NB4 (cell line): ENCODE measurements at regions not wholly inside any gene's neighbourhood (a gene's known extent, or its start where the extent isn't known, plus 50 kb on each side); places are given as distances from the start of the nearest gene placed in this dataset.

Source experiments
- DNase-seq: peaks from one replicate; pipeline ENCODE4 v3.0.0; 2010; ENCODE audit warnings: low read depth
- H3K4me3 ChIP-seq: one replicate; pipeline ENCODE4 v1.5.1; 2011; ENCODE audit warnings: mild to moderate bottlenecking, low read depth, low read length, moderate library complexity
- MYC ChIP-seq: IDR thresholded peaks from 2 replicates; pipeline ENCODE4 v1.6.1; 2011; ENCODE audit warnings: low read depth, low read length
- POLR2A ChIP-seq: IDR thresholded peaks from 2 replicates; pipeline ENCODE4 v1.6.1; 2011; ENCODE audit warnings: mild to moderate bottlenecking; ENCODE audit not compliant: insufficient read length; ENCODE audit errors: extremely low read depth
- TF ChIP-seq, protein P1 (sequence below): IDR thresholded peaks from 2 replicates; pipeline ENCODE4 v1.6.1; 2011; ENCODE audit warnings: low read depth, low read length
- TF ChIP-seq, protein P2 (sequence below): IDR thresholded peaks from one replicate; pipeline ENCODE4 v1.5.1; 2012; ENCODE audit warnings: low read depth, low read length

DNA sequence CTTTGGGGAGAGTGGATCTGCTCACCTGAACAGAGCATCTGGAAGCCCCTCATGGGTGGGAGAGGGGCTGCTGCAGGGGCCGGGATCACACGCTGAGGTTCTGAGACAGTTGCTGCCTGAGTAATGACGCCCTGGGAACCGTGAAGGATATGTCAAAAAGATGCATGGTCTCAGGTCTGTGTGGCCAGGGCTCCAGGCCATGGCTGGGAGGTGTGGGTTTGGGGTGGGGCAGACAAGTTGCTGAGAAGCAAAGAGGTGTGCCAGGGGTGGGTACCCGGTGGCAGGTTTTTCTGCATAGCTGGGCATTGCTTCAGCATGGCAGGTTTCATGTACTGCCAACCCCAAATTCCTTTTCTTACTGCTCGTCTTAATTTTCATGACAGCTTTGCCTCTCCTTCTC, 133.5 kb downstream of the RPIA start:
- TF ChIP-seq, protein P1, sequence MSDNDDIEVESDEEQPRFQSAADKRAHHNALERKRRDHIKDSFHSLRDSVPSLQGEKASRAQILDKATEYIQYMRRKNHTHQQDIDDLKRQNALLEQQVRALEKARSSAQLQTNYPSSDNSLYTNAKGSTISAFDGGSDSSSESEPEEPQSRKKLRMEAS: no peak
- TF ChIP-seq MYC: no peak
- TF ChIP-seq POLR2A: no peak
- TF ChIP-seq, protein P2, sequence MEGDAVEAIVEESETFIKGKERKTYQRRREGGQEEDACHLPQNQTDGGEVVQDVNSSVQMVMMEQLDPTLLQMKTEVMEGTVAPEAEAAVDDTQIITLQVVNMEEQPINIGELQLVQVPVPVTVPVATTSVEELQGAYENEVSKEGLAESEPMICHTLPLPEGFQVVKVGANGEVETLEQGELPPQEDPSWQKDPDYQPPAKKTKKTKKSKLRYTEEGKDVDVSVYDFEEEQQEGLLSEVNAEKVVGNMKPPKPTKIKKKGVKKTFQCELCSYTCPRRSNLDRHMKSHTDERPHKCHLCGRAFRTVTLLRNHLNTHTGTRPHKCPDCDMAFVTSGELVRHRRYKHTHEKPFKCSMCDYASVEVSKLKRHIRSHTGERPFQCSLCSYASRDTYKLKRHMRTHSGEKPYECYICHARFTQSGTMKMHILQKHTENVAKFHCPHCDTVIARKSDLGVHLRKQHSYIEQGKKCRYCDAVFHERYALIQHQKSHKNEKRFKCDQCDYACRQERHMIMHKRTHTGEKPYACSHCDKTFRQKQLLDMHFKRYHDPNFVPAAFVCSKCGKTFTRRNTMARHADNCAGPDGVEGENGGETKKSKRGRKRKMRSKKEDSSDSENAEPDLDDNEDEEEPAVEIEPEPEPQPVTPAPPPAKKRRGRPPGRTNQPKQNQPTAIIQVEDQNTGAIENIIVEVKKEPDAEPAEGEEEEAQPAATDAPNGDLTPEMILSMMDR: no peak
- no peak overlapping the region for H3K4me3 ChIP-seq
- no peak for DNase-seq

DNA sequence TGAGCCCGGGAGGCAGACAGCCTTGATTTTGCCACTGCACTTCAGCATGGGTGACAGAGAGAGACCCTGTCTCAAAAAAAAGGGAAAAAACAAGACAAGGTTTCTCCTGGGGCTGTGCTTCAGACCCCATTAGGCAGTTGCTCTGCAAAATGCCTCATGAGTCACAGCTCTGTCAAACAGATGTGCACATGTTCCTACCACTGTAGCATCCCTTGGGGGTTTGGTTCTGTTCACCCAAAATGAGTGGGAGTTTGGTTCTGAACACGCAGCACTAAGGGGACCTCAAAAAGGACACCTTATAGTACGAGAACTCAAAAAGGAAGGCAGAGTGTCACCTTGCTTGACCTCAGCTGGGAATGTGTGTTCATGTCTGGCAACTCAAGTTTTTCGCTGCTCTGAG, 134.9 kb downstream of the RPIA start:
- TF ChIP-seq MYC (no peak), POLR2A (no peak)
- TF ChIP-seq, protein P1: no peak
- TF ChIP-seq, protein P2: no peak
- H3K4me3 ChIP-seq: no peak overlapping the region
- DNase-seq: peak; percentile 34

DNA sequence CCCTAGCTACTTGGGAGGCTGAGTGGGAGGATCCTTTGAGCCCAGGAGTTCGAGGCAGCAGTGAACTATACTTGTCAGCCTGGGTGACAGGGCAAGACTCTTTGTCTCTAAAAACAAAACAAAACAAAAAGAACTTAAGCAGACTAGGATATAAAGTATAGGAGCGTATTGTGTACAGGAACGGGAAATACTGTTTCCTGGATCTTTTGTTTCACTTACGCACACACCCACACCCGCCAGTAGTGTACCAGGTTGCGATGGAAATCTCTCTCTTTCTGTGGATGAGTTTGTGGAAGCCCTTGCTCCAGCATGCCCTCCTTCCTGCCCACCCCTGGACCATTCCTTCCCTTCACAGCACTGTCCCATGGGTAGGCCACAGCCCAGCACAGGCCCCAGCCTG, 136.3 kb downstream of the RPIA start:
- H3K4me3 ChIP-seq: no peak overlapping the region
- no peak for DNase-seq
- TF ChIP-seq POLR2A: no peak

DNA sequence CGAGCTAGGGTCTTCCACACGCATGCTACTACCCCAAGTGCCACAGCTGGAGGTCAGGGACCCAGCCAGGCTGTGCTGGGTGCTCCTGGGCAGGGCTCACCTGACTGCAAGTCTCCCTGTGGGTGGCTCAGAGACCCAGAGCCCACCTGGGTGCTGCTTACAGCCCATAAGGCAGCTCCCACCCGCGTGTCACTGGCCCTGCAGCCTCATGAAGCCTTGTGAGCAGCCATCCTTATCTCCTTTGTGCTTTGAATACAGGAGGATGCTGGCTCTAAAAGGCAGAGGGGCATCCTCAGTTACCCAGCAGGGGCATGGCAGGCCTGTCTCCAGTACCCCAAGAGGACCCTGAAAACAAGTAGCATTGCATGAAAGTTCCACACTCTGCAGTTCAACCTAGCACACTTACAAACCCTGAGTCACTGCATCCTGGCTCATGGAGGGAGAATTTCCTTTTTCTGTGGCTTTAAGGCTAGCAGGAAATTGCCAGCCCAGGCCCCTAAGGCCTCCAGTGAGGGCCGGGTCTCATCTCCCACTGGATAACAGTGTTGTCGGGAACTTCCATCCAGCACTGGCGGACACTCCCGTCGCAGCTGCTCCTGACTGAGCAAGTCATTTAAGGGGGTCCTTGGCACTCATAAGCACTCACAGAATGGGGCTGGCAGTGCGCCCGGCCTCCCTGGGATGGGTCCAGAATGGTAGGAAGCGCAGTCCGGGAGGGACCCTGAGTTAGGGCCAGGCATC, 137.1 kb downstream of the RPIA start:
- no peak for TF ChIP-seq POLR2A
- TF ChIP-seq, protein P2: no peak
- TF ChIP-seq MYC: no peak
- TF ChIP-seq, protein P1: no peak
- H3K4me3 ChIP-seq: no peak overlapping the region
- no peak for DNase-seq

DNA sequence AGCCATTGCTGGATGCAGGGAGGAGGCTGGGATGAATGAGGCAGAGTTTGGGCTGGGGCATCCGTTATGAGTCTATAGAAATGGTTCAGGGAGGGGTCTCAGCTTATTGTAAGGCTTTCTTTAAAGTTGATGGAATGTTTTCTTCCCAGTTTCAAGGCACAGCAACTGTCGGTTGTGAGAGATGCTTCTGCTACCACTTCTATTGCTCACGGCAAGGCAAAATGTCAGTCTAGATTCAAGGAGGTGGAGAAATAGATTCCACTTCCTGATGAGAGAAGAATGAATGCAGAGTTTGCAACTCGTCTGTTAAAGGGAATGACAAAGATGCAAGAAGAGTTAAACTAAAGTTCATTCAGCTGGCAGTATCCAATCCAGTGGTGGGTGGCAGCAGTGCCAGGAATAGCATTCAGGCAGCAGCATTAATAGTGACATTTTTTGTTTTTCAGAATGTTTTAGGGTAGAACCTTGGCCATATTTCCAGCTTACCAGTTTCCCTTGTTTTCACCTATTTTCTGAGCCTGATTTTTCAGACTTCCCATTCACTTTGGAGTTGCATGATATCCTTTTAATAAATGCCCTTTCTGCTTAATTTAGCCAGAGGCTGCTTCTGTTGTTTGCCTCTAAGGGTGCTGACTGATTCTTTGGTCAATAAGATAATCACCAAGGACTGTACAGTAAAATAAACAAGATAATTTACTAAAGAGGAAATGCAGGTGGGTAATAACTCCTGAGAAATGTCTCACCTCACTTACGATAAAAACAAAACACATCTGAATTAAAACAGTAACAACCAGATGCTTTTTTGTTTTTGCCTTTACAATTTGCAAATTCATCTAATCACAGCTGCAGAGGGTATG, 138.4 kb downstream of the RPIA start:
- no peak overlapping the region for H3K4me3 ChIP-seq
- no peak for DNase-seq
- TF ChIP-seq, protein P1: no peak
- TF ChIP-seq POLR2A: no peak
- no peak for TF ChIP-seq MYC
- TF ChIP-seq, protein P2: no peak

DNA sequence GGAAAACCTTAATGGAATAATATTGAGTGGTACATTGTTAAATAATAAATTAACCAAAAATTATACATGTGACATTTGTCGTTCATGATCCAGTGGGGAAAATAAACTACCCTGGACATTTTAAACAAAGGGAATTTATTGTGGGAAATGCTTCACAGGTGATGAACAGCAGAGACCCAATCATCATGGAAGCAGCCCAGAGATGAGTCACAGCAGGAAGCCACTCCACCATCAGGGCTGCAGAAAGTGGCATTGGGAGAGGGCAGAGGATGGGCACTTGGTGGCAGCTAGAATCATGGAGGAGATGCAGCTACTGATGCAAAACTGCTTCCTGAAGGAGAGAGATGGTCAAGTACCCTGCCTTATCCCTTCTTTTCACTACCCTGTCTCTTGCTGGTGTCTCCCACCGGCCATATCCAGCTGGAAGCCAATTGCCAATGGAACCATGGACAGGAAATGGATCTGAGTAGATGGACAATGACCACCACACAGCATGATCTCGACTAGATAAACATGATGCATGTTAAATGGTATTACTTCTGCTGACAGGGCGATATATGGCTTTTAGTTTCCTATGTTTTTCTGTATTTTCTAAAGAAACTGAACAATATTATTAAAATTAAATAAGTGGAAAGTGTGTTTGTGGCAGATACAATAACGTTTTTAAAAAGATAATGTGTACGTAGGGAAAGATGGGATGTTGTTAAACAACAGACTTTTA, 139.8 kb downstream of the RPIA start:
- H3K4me3 ChIP-seq: no peak overlapping the region
- no peak for DNase-seq
- no peak for TF ChIP-seq MYC
- no peak for TF ChIP-seq POLR2A
- TF ChIP-seq, protein P2: no peak
- TF ChIP-seq, protein P1: no peak
